NCI-H82 treated with DMSO at 0.1 percent for 48 hours (cell line): ENCODE measurements at regions not wholly inside any gene's neighbourhood (a gene's known extent, or its start where the extent isn't known, plus 50 kb on each side); places are given as distances from the start of the nearest gene placed in this dataset.
"Not testable (repeated sequence)": the region's sequence is repeated elsewhere in the genome, so short reads cannot be mapped to it uniquely, and the experiment has no call there.

Experiments used
- DNase-seq: peaks from one replicate; lab custom pipeline; 2025; ENCODE audit not compliant: unreplicated experiment; lab: John Stamatoyannopoulos, UW

- DNase-seq, result not testable (repeated sequence)
Observed at GRCh38 chr1:148361427-148362215, 121.5 kb downstream of the PPIAL4G start.

GRCh38 chr1:148357037-148357436, 126.1 kb downstream of the PPIAL4G start:
- DNase-seq, result no peak

- DNase-seq, result no peak
Observed at GRCh38 chr1:148355976-148356375, 127.1 kb downstream of the PPIAL4G start.

- no peak for DNase-seq
Observed at GRCh38 chr1:148354913-148355308, 128.2 kb downstream of the PPIAL4G start.

GRCh38 chr1:148354284-148354912, 128.7 kb downstream of the PPIAL4G start:
- DNase-seq, result no peak

- no peak for DNase-seq
Observed at GRCh38 chr1:148353461-148354283, 129.4 kb downstream of the PPIAL4G start.

- DNase-seq, result no peak
Observed at GRCh38 chr1:148352470-148353053, 130.5 kb downstream of the PPIAL4G start.

- no peak for DNase-seq
Observed at GRCh38 chr1:148347781-148348180, 135.3 kb downstream of the PPIAL4G start.

GRCh38 chr1:148345659-148346151, 137.4 kb downstream of the PPIAL4G start:
- not testable (repeated sequence) for DNase-seq

- DNase-seq, result not testable (repeated sequence)
Observed at GRCh38 chr1:148344651-148345050, 138.5 kb downstream of the PPIAL4G start.

GRCh38 chr1:148341729-148342128, 141.4 kb downstream of the PPIAL4G start:
- not testable (repeated sequence) for DNase-seq

GRCh38 chr1:148336121-148336918, 146.8 kb downstream of the PPIAL4G start:
- DNase-seq, result not testable (repeated sequence)

GRCh38 chr1:148334339-148335130, 148.6 kb downstream of the PPIAL4G start:
- DNase-seq, result peak; percentile 92

GRCh38 chr1:148333875-148334338, 149.2 kb downstream of the PPIAL4G start:
- no peak for DNase-seq

GRCh38 chr1:148328884-148329283, 154.2 kb downstream of the PPIAL4G start:
- no peak for DNase-seq

- not testable (repeated sequence) for DNase-seq
Observed at GRCh38 chr1:148325031-148325430, 158.1 kb downstream of the PPIAL4G start.

GRCh38 chr1:148324465-148324864, 158.6 kb downstream of the PPIAL4G start:
- DNase-seq, result not testable (repeated sequence)

GRCh38 chr1:148320079-148320478, 163.0 kb downstream of the PPIAL4G start:
- DNase-seq, result not testable (repeated sequence)

GRCh38 chr1:148318904-148319242, 164.2 kb downstream of the PPIAL4G start:
- no peak for DNase-seq
